Activated T-helper 1 cell treated with anti-CD3 and anti-CD28 coated beads, Interleukin-2, amount 50 U/mL, for 16 hours (primary cell): ENCODE measurements at regions not wholly inside any gene's neighbourhood (a gene's known extent, or its start where the extent isn't known, plus 50 kb on each side); places are given as distances from the start of the nearest gene placed in this dataset.

Experiments
- DNase-seq, 2 donors: peaks; one replicate each; pipeline ENCODE4 v3.0.0-alpha.2; 2020; ENCODE audit warnings: low read depth in 1 of 2, low spot score in 1 of 2

GRCh38 chr12:97912943-97913342, 450.3 kb downstream of the RMST start:
- no peak for DNase-seq

- DNase-seq, result no peak
Measured at GRCh38 chr12:97921979-97922722, 459.5 kb downstream of the RMST start.

GRCh38 chr12:97923546-97923945, 460.9 kb downstream of the RMST start:
- no peak for DNase-seq

GRCh38 chr12:97924122-97924521, 461.5 kb downstream of the RMST start:
- no peak for DNase-seq

GRCh38 chr12:97927977-97928376, 465.4 kb downstream of the RMST start:
- no peak for DNase-seq

GRCh38 chr12:97936165-97936564, 473.6 kb downstream of the RMST start:
- DNase-seq, result no peak

GRCh38 chr12:97938031-97938430, 475.4 kb downstream of the RMST start:
- no peak for DNase-seq

GRCh38 chr12:97939156-97939555, 476.6 kb downstream of the RMST start:
- DNase-seq, result no peak

- no peak for DNase-seq
Measured at GRCh38 chr12:97940105-97940504, 477.5 kb downstream of the RMST start.

GRCh38 chr12:97940629-97941028, 478.0 kb downstream of the RMST start:
- no peak for DNase-seq

- no peak for DNase-seq
Measured at GRCh38 chr12:97941686-97942354, 479.2 kb downstream of the RMST start.

GRCh38 chr12:97943359-97943758, 480.8 kb downstream of the RMST start:
- DNase-seq, result no peak

GRCh38 chr12:97944576-97944975, 482.0 kb downstream of the RMST start:
- no peak for DNase-seq

GRCh38 chr12:97946701-97947100, 484.1 kb downstream of the RMST start:
- no peak for DNase-seq

- no peak for DNase-seq
Measured at GRCh38 chr12:97948591-97948990, 486.0 kb downstream of the RMST start.

- no peak for DNase-seq
Measured at GRCh38 chr12:97951239-97951638, 488.6 kb downstream of the RMST start.

GRCh38 chr12:97951717-97952116, 489.1 kb downstream of the RMST start:
- no peak for DNase-seq

GRCh38 chr12:97957109-97957508, 494.5 kb downstream of the RMST start:
- DNase-seq, result no peak

- no peak for DNase-seq
Measured at GRCh38 chr12:97960225-97960624, 497.6 kb downstream of the RMST start.

- DNase-seq, result no peak
Measured at GRCh38 chr12:97960741-97961608, 498.4 kb downstream of the RMST start.

- no peak for DNase-seq
Measured at GRCh38 chr12:97967831-97968230, 505.2 kb downstream of the RMST start.

- no peak for DNase-seq
Measured at GRCh38 chr12:97968641-97969197, 506.1 kb downstream of the RMST start.
